ENCODE measurements at regions not wholly inside any gene's neighbourhood (a gene's known extent, or its start where the extent isn't known, plus 50 kb on each side); places are given as distances from the start of the nearest gene placed in this dataset.

GRCh38 chr2:223260681-223261080 lies 208.7 kb downstream of the KCNE4 start:
- no peak for TF ChIP-seq CTCF (IDR thresholded peaks at IDR 0.05; ENCODE audit: borderline replicate concordance)
- Histone ChIP-seq H3K36me3 (no peaks in the 10 kb centered on the region), H3K27ac (replicated peaks) (no peak overlapping the region), H3K27me3 (ENCODE audit: low read depth) (no peaks in the 10 kb centered on the region), H3K9me3 (replicated peaks) (peaks cover 29% of the 10 kb centered on the region), H3K4me1 (no peaks in the 10 kb centered on the region), H3K4me3 (no peak overlapping the region)
- intact Hi-C loops (cut with micrococcal nuclease) = no loop called here
- no peak for DNase-seq

- DNase-seq = no peak
- Histone ChIP-seq H3K36me3 (no peaks in the 10 kb centered on the region), H3K4me1 (no peaks in the 10 kb centered on the region), H3K27ac (replicated peaks) (no peak overlapping the region), H3K9me3 (replicated peaks) (peaks cover 9% of the 10 kb centered on the region), H3K4me3 (no peak overlapping the region), H3K27me3 (ENCODE audit: low read depth) (no peaks in the 10 kb centered on the region)
- no peak for TF ChIP-seq CTCF (IDR thresholded peaks at IDR 0.05; ENCODE audit: borderline replicate concordance)
- intact Hi-C loops (cut with micrococcal nuclease) = no loop called here
Measured at GRCh38 chr2:223262946-223263345, 211.0 kb downstream of the KCNE4 start.

- TF ChIP-seq CTCF (IDR thresholded peaks at IDR 0.05; ENCODE audit: borderline replicate concordance) = no peak
- no peak for DNase-seq
- Histone ChIP-seq H3K4me1 (no peaks in the 10 kb centered on the region), H3K27ac (replicated peaks) (no peak overlapping the region), H3K4me3 (no peak overlapping the region), H3K9me3 (replicated peaks) (peaks cover 9% of the 10 kb centered on the region), H3K36me3 (no peaks in the 10 kb centered on the region), H3K27me3 (ENCODE audit: low read depth) (no peaks in the 10 kb centered on the region)
- intact Hi-C loops (cut with micrococcal nuclease) = no loop called here
Measured at GRCh38 chr2:223264541-223265193, 212.7 kb downstream of the KCNE4 start.

- Histone ChIP-seq H3K4me1 (no peaks in the 10 kb centered on the region), H3K27me3 (ENCODE audit: low read depth) (no peaks in the 10 kb centered on the region), H3K4me3 (no peak overlapping the region), H3K9me3 (replicated peaks) (no peaks in the 10 kb centered on the region), H3K36me3 (no peaks in the 10 kb centered on the region), H3K27ac (replicated peaks) (no peak overlapping the region)
- DNase-seq = no peak
- intact Hi-C loops (cut with micrococcal nuclease) = no loop called here
- no peak for TF ChIP-seq CTCF (IDR thresholded peaks at IDR 0.05; ENCODE audit: borderline replicate concordance)
Measured at GRCh38 chr2:223267160-223267951, 215.4 kb downstream of the KCNE4 start.

- Histone ChIP-seq H3K27ac (replicated peaks) (no peak overlapping the region), H3K36me3 (no peaks in the 10 kb centered on the region), H3K4me3 (no peak overlapping the region), H3K9me3 (replicated peaks) (no peaks in the 10 kb centered on the region), H3K4me1 (no peaks in the 10 kb centered on the region), H3K27me3 (ENCODE audit: low read depth) (no peaks in the 10 kb centered on the region)
- intact Hi-C loops (cut with micrococcal nuclease) = no loop called here
- no peak for DNase-seq
- no peak for TF ChIP-seq CTCF (IDR thresholded peaks at IDR 0.05; ENCODE audit: borderline replicate concordance)
Measured at GRCh38 chr2:223269386-223269785, 217.4 kb downstream of the KCNE4 start.
